Fibroblast of pulmonary artery (primary cell): ENCODE measurements at regions not wholly inside any gene's neighbourhood (a gene's known extent, or its start where the extent isn't known, plus 50 kb on each side); places are given as distances from the start of the nearest gene placed in this dataset.

Experiments used
- DNase-seq: peaks from one replicate; pipeline ENCODE4 v3.0.0-alpha.2; 2010; ENCODE audit warnings: low read depth
- H3K4me3 ChIP-seq: replicated peaks from 2 replicates; pipeline ENCODE4 v1.5.1; 2011; ENCODE audit warnings: low read depth, mild to moderate bottlenecking, control low read depth, low read length, moderate library complexity
- TF ChIP-seq, protein P1 (sequence below): IDR thresholded peaks from 2 replicates; pipeline ENCODE4 v1.5.1; 2011; ENCODE audit warnings: mild to moderate bottlenecking, control low read depth, low read length, inconsistent platforms; ENCODE audit errors: missing control alignments

DNA sequence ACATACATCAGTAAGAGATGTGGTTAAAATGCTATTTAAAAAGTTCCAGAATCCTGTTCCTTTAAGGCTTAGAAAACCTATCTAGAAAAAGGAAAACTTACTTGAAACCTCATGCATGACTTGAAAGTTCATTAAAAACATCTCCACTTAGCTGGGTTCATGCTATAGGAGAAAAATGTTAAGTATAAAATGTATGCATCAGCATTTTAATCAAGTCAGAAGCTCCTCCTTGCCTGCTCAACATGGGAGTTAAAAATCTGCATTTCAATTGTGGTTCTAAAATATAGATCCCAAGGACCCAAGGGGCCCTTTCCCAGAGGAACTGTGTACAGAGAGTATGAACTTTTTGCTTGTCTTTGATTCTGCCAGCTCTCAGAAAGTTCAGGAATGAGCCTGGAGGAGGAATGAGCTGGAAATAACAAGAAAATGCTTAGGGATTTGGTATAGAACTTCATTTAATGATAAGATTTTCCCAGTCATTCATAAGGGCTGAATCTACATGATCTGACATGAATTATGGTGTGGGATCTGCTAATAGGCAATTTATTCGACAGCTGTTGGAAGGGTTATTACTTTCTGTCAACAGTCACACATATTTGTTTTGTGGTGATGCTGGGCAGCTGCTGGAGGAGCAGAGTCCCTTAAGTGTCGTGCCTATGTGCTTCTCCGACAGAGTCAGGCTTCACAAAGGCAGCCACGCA is 85.6 kb upstream of the MTPN start:
- no peak overlapping the region for H3K4me3 ChIP-seq
- DNase-seq = no peak
- TF ChIP-seq, protein P1, sequence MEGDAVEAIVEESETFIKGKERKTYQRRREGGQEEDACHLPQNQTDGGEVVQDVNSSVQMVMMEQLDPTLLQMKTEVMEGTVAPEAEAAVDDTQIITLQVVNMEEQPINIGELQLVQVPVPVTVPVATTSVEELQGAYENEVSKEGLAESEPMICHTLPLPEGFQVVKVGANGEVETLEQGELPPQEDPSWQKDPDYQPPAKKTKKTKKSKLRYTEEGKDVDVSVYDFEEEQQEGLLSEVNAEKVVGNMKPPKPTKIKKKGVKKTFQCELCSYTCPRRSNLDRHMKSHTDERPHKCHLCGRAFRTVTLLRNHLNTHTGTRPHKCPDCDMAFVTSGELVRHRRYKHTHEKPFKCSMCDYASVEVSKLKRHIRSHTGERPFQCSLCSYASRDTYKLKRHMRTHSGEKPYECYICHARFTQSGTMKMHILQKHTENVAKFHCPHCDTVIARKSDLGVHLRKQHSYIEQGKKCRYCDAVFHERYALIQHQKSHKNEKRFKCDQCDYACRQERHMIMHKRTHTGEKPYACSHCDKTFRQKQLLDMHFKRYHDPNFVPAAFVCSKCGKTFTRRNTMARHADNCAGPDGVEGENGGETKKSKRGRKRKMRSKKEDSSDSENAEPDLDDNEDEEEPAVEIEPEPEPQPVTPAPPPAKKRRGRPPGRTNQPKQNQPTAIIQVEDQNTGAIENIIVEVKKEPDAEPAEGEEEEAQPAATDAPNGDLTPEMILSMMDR = no peak

DNA sequence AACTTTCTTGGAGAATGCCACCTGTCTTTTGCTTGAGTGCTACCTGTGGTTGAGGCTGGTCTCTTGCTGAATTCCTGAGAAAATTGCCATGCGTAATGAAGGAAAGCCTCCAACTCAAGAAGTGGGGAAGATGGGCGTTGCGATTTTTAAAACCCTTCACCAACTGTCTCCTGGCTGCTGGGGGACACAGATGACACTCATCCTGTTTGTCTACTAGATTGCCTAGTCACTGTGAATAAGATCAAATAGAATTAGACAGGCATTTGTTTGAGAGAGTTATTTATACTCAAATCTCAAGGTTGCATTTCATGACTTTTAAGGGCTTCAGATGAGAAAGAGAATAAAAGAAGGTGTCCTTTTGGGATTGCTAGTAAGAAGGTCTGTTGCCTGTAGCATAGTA is 84.3 kb upstream of the MTPN start:
- no peak for DNase-seq
- H3K4me3 ChIP-seq = no peak overlapping the region
- TF ChIP-seq, protein P1 = no peak

DNA sequence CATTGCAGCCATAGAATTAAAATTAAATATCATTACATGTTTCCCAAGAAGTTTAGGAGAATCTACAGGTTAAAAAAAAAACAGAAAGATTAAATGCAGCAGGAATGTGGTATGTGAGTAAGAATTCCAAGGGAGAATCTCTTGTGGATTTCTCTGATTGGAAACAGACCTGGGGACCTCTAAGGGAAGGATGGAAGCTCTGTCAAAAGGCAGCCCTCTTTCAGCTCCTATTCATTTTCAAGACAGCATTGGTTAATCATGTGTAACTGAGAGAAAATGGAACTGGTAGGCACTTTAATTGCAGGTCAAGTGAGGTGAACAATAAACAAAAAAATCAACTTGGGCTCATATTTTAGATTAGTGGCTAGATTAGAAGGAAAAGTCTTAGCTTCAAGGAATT is 81.4 kb upstream of the MTPN start:
- TF ChIP-seq, protein P1 = no peak
- DNase-seq = no peak
- no peak overlapping the region for H3K4me3 ChIP-seq

DNA sequence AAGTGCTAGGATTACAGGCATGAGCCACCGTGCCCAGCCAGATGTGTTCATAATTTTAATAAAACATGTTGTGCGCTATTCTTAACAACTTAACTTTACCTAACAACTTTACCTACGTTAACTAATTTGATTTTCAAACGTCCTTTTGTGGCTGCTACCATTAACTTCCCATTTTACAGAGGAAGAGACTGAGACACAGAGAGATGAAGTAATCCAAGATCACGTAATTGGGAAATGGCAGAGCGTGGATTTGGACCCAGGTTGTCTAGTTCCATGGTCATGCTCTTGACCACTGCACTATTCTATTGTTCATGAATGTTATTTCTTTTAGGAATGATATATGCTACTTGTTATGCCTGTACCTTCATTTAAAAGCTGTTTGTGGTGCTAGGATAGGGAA is 80.3 kb upstream of the MTPN start:
- DNase-seq = no peak
- TF ChIP-seq, protein P1 = no peak
- no peak overlapping the region for H3K4me3 ChIP-seq

DNA sequence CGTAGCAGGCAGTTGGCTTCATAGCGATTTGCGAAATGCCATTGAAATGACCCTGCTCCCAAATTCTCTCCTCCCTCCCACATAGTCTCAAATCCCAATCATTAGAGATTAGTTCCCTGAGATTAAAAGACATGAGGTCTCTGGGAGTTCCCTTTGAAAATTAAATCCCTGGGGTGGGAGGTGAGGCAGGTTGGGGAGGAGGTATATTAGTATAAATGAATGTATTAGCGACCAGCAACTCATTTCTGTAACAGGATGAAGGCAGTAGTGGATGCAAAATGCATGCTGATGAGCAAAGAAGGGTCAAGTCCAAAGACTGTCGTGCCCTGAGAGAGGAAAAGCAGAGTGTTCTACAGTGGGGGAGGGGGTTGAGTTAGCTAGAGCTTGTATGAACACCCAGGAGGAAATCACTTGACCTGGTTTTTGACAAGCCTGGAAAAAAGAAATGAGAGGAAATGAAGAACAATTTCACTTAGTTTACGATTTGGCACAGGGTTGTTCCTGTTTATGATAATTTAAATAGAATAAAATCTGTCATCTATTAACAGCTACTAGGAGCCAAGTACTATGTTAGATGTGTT is 79.6 kb upstream of the MTPN start:
- TF ChIP-seq, protein P1 = no peak

DNA sequence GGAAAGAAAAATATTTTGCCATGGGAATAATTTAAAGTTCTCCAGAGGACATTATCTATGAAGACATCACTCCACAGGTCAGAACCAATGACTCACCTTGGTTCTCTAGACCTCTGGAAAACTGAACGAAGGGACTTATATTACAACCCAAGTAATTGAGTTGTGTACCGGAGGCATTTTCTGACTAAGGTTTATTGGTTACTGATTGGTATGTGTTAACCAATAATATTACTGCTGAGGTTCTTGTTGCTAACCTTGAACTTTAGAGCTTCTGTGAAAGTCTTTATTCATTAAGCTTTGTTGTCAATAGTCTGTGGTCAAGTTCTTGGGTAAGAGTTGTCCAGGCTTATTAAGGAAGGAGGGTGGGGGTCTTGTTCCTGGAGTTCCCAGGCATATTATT is 78.1 kb upstream of the MTPN start:
- DNase-seq = no peak
- H3K4me3 ChIP-seq = no peak overlapping the region
- TF ChIP-seq, protein P1 = no peak

More for the DNA sequence above, 79.6 kb upstream of the MTPN start:
- H3K4me3 ChIP-seq = no peak overlapping the region
- DNase-seq = no peak
